PFSK-1 (cell line): ENCODE measurements at regions not wholly inside any gene's neighbourhood (a gene's known extent, or its start where the extent isn't known, plus 50 kb on each side); places are given as distances from the start of the nearest gene placed in this dataset.

Experiments used
- POLR2AphosphoS5 ChIP-seq: IDR thresholded peaks from 2 replicates; pipeline ENCODE4 v1.6.1; 2012; ENCODE audit warnings: low read depth, mild to moderate bottlenecking, control low read depth, low read length, moderate library complexity
- REST ChIP-seq, 2 experiments: IDR thresholded peaks; 2 replicates each; pipeline versions ENCODE4 v1.6.1 to v1.8.0; 2011 to 2012; ENCODE audit warnings: low read depth in 2 of 2, low read length in 2 of 2, control low read depth in 1 of 2, inconsistent platforms in 1 of 2, mild to moderate bottlenecking in 1 of 2, moderate library complexity in 1 of 2; ENCODE audit not compliant: insufficient read depth in 1 of 2
- SIN3A ChIP-seq: IDR thresholded peaks from 2 replicates; pipeline ENCODE4 v1.6.1; 2012; ENCODE audit warnings: mild to moderate bottlenecking, low read length, moderate library complexity, borderline replicate concordance; ENCODE audit not compliant: insufficient read depth
- TAF1 ChIP-seq: IDR thresholded peaks from 2 replicates; pipeline ENCODE4 v1.6.1; 2012; ENCODE audit warnings: low read length, control low read depth, borderline replicate concordance; ENCODE audit not compliant: insufficient read depth

DNA sequence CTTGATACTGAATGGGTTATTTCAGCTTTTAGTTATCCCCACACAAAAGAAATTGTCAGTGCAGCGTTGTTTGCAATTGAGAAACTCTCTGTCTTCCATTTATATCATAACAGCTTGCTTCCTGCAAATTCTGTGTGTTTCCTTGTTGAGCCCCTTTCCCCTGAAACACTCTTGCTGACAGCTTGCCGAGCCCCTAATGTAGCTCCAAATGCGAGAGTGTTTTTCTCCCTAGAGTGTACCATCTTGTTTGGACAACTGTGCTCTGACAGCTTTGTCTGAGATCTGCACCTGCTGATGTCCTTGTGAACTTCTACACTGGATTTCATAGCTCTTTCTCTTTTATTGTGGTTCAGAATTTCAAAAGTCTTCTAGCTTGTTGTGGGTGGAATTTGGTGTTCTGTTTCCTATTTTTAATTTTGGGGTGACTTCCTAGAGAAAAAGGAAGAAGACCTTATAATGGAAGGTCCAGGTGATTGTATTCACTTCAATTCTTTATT is 343.5 kb downstream of the PDCD6IP start:
- no peak for TF ChIP-seq POLR2AphosphoS5
- no peak for TF ChIP-seq TAF1
- TF ChIP-seq REST (IDR thresholded peaks at IDR 0.05; ENCODE audit: insufficient read depth in 1 of 2, low read depth in 2 of 2, low read length in 2 of 2), result no peak
- no peak for TF ChIP-seq SIN3A
